HG03095 (cell line): ENCODE measurements at regions not wholly inside any gene's neighbourhood (a gene's known extent, or its start where the extent isn't known, plus 50 kb on each side); places are given as distances from the start of the nearest gene placed in this dataset.
"Not testable (repeated sequence)": the region's sequence is repeated elsewhere in the genome, so short reads cannot be mapped to it uniquely, and the experiment has no call there.

ENCODE experiments used
- ATAC-seq: cut with Tn5 transposase; IDR thresholded peaks from one replicate; pipeline ENCODE4 v1.9.1; 2021; ENCODE audit warnings: moderate library complexity; ENCODE audit not compliant: unreplicated experiment

- no peak for ATAC-seq
These were observed 153.0 kb upstream of the TUT7 start for GRCh38 chr9:86507212-86507630.

GRCh38 chr9:86503942-86504341 is 149.7 kb upstream of the TUT7 start:
- ATAC-seq, result no peak

DNA sequence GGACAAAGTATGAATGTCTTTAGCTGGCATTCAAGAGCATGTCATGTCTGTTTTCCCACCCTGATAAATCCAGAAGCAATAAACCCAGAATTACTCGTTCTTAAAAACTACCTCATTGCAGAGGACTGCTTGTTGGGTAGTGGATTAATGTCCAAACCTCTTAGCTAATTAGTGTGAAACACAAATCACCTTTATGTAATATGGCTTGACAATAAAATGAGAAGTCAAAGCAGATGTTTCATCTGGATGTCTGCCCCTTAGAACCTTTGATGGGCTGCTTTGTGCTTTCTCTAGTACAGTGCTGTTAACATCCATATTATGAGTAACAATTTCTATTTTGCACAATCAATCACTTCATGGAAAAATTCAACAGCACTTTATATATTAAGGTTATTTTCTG is 149.1 kb upstream of the TUT7 start:
- no peak for ATAC-seq

- ATAC-seq, result no peak
These were observed 146.6 kb upstream of the TUT7 start for GRCh38 chr9:86500667-86501435.

DNA sequence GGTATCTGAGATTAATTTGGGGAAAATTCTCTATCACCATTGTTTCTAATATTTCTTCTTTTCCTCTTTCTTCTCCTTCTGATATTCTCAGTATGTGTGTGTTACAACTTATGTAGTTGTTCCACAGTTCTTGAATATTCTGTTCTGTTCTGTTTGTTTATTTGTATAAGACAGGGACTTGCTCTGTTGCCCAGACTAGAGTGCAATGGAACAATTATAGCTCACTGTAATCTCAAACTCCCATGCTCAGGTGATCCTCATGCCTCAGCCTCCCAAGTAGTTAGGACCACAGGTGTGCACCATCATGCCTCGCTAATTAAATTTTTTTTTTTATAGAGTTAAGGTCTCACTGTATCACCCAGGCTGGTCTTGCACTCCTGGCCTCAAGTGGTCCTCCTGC is 145.8 kb upstream of the TUT7 start:
- no peak for ATAC-seq

DNA sequence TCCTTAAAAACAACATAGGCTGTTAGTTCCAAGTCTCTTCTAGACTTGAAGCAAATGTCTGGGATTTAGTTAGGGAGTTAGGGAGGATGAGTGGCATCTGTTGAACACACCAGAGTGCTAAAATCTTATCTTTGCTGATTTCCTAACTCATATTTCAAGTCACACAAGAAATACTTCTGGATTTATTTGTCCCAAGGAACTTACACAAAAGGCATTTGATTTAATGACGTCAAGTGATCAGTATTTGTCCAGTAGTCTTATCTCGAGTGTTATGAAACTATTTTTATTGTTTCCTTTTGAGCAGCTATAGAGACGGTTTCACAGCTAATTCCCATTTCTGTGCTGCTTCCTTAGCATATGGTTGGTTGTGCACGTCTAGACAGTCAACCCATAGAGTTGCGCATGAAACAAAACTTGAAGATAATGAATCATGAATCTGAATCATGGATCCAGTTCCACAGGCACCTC is 140.5 kb upstream of the TUT7 start:
- no peak for ATAC-seq

DNA sequence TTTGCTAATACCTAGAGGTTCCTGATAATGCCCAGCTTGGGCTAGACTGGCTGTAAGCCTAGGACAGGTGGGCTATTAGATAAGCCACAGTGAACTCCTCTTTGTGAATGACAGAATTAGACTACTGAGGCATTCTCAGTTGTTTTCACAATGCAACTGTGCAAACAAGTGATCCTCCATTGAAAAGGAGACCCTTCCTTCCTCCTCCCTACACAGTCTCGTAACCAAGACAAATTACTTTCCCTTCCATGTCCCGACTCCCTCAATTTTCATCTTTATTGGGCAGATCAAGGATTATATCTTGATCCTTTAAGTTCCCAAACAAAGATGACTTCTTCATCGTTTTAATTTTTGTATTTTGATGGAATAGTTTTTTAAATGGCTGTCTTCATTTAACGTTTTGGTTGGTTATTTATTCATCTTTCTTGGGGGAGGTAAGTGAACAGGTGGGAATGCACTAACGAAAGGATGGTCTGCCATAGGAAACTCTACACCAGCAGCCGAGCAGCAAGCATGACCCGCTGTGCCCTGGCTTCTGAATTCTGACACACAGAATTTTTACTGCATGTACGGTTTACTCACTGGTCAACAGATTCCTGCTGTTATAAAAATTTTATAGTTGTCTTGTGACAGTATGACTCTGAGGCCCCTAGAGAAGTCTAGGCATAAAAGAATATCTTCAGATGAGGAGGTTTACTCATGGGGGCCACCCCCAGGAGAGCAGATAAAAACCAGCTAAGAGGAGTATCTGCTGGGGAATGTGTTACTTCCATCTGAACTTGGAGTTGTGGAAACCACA is 137.5 kb upstream of the TUT7 start:
- ATAC-seq, result no peak

GRCh38 chr9:86488794-86489193 is 134.6 kb upstream of the TUT7 start:
- no peak for ATAC-seq

GRCh38 chr9:86488345-86488744 is 134.1 kb upstream of the TUT7 start:
- no peak for ATAC-seq

DNA sequence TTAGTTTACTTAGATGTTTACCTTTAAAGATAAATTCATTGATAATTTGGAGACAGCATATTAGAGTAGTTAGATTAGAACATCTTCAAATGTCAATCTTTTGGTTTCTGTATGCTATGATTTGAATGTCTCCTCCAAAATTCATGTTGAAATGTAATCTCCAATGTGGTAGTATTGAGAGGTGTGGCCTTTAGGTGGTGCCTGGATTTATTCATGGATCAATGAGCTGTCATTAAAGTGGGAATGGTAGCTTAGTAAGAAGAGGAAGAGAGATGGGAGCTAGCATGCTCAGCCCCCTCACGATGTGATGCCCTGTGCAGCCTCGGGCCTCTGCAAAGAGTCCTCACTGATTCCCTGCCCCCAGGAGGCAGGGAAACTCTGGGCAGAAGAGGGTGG is 133.6 kb upstream of the TUT7 start:
- no peak for ATAC-seq

DNA sequence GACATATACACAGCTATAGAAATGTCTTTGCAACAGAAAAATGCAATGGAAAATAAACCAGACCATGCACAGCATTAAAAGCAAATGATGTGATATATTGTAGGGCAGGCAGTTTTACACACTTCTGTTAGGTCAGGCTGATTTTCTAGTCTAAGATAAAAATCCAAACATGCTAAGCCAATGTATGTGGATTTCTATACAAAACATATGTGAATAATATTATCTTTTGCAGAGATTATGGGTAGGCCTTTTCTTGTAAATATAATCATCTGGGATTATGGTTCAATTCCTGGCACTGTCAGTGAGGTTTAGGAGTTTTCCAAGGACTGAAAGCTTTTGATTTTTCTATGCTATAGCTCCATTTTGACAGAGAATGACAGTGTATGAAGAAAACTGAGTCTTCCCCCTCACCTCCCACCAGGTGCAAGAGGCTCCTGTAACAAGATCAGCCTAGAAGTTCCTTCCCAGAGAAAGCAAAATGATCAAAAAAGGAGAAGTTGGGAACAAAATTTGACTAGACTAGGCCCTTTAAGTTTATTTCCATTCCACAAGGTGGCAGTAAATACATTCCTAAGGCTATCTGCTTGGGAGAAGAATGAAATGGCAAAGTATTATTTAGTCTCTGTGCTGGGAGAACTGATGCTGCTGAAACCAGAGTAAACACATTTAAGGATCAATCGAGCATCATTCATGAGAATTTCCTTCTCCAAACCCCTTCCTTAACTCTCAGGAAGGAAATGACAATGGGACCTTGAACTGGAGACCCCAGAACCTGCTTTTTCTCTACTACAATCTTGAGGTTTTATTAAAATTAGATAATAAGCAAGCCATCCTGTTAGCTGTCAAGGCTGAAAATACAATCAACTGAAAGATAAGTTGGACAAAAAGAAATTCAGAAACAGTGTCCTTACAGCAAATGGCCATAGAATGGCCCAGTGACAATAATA is 133.0 kb upstream of the TUT7 start:
- no peak for ATAC-seq

- ATAC-seq, result peak; percentile 65
These were observed 131.1 kb upstream of the TUT7 start for GRCh38 chr9:86485359-86485758.

- ATAC-seq, result no peak
These were observed 129.3 kb upstream of the TUT7 start for GRCh38 chr9:86483496-86483895.

DNA sequence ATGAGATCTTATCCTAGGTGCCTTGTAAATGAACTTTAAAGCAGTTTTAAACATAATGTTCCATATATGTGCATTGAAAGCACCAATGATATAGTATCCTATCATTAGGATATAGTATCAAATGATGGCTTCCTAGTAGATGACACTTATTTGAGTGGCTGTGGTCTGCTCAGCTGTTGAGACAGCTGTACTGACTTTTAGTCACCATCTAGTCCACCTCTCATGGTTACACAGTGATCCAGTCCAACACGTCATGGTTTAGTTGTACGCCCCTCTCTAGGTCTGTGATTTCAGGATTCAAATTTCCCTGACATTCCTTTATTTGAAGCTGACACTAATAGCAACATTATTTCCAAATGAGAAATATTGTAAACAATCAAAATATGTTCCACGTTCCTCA is 127.3 kb upstream of the TUT7 start:
- no peak for ATAC-seq

GRCh38 chr9:86475255-86475654 is 121.0 kb upstream of the TUT7 start:
- ATAC-seq, result not testable (repeated sequence)

DNA sequence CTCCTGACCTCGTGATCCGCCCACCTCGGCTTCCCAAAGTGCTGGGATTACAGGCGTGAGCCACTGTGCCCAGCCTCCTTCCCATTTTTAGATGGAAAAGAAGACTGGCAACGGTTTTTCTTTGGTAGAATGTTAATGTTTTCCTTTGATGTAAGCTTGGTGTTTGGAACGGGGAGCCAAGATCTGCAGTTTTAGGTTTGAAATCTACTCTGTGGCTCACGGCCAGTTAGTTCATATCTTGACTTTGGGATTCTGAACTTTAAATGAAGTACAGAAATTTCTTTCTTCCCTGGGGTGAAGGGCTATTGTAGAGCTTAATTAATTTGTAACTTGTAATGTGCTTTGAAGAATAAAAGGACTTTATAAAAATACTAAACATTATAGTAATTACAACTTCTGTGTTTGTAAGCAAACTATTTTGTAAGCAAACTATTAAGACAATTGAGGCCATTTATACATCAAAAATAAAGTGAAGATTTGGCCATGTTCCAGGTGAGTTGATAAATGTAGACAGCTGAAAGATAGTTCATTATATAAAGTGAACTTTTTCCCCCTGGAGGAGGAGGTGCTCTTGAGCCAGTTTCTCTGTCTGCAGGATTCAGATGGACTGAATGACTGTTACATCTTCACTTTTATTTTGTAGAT is 117.1 kb upstream of the TUT7 start:
- no peak for ATAC-seq

DNA sequence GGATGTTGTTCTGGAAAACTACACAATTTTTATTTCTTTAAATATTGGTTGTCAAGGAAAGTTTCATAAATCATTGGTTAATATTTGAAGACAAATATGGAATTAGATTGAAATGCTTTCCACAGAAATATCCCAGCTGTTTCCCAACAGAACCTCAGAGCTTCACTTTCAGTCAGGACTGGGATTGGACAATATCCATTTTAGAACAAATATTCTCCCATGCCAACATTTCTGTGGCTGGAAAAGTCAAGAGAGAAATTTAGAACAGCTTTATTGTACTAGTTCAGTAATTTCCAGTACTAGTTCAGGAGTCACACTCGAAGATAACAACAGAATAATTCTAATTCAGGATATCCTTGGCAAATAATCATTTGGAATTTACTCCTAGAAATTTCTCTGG is 116.1 kb upstream of the TUT7 start:
- no peak for ATAC-seq

- no peak for ATAC-seq
These were observed 115.5 kb upstream of the TUT7 start for GRCh38 chr9:86469476-86470250.

- no peak for ATAC-seq
These were observed 110.0 kb upstream of the TUT7 start for GRCh38 chr9:86464242-86464641.
